WI38 (cell line): ENCODE measurements at regions not wholly inside any gene's neighbourhood (a gene's known extent, or its start where the extent isn't known, plus 50 kb on each side); places are given as distances from the start of the nearest gene placed in this dataset.
A peak's percentile ranks its signal among the peaks of the same experiment; 100 is the strongest.

Experiments
- H3K4me3 ChIP-seq: 2 replicates; pipeline ENCODE4 v1.5.1; 2011; ENCODE audit warnings: low read depth, mild to moderate bottlenecking, control low read depth, low read length
- CTCF ChIP-seq: IDR thresholded peaks from 2 replicates; pipeline ENCODE4 v1.5.1; 2012; ENCODE audit warnings: low read depth, mild to moderate bottlenecking, control low read depth, low read length

GRCh38 chr2:67213270-67213670 is 183.9 kb upstream of the ETAA1 start:
- H3K4me3 ChIP-seq: no peak overlapping the region
- TF ChIP-seq CTCF: no peak

- no peak for TF ChIP-seq CTCF
- no peak overlapping the region for H3K4me3 ChIP-seq
Observed at GRCh38 chr2:67213677-67214402, 183.3 kb upstream of the ETAA1 start.

GRCh38 chr2:67214585-67215185 is 182.4 kb upstream of the ETAA1 start:
- TF ChIP-seq CTCF: no peak
- H3K4me3 ChIP-seq: no peak overlapping the region

GRCh38 chr2:67215214-67216055 is 181.7 kb upstream of the ETAA1 start:
- H3K4me3 ChIP-seq: no peak overlapping the region
- peak; percentile 65 for TF ChIP-seq CTCF

- no peak overlapping the region for H3K4me3 ChIP-seq
- TF ChIP-seq CTCF: no peak
Observed at GRCh38 chr2:67216103-67216502, 181.0 kb upstream of the ETAA1 start.

GRCh38 chr2:67216881-67217280 is 180.3 kb upstream of the ETAA1 start:
- no peak overlapping the region for H3K4me3 ChIP-seq
- no peak for TF ChIP-seq CTCF

GRCh38 chr2:67217398-67217797 is 179.7 kb upstream of the ETAA1 start:
- no peak for TF ChIP-seq CTCF
- no peak overlapping the region for H3K4me3 ChIP-seq
